PC-9 (cell line): ENCODE measurements at regions not wholly inside any gene's neighbourhood (a gene's known extent, or its start where the extent isn't known, plus 50 kb on each side); places are given as distances from the start of the nearest gene placed in this dataset.

Source experiments
- BruUV-seq: library from RNA; stranded (reverse); fragments of 400-500 nt; replicated peaks from 2 replicates; lab custom pipeline; 2021; lab: Mats Ljungman, UMichigan
- CTCF ChIA-PET: fragments of 300-600 bp; sonication (Branson Sonifier 250); formaldehyde crosslinking; loops from one replicate; lab custom pipeline; 2022; ENCODE audit warnings: antibody characterized with exemption; lab: Charles Lee
- POLR2A ChIA-PET: fragments of 300-600 bp; sonication (Branson Sonifier 250); formaldehyde crosslinking; loops from one replicate; lab custom pipeline; 2022; ENCODE audit warnings: antibody characterized with exemption; ENCODE audit not compliant: unreplicated experiment; lab: Charles Lee
- DNase-seq, 2 experiments: peaks; one replicate each; pipeline versions ENCODE4 v3.0.0 to v3.0.0-alpha.2; 2015 to 2022; ENCODE audit warnings: mixed read lengths in 1 of 2
- H2AFZ ChIP-seq: fragments of 200-600 bp; sonication (generic); 2 replicates; pipeline ENCODE4 v1.8.1; 2017; ENCODE audit warnings: antibody characterized with exemption
- H3F3A ChIP-seq: fragments of 200-600 bp; sonication (generic); 2 replicates; pipeline ENCODE4 v1.8.1; 2017; ENCODE audit warnings: antibody characterized with exemption, mild to moderate bottlenecking, low read depth; ENCODE audit not compliant: insufficient read depth
- H3K27ac ChIP-seq: fragments of 200-600 bp; sonication (generic); 2 replicates; pipeline ENCODE4 v1.6.1; 2016; ENCODE audit warnings: mixed run types
- H3K27me3 ChIP-seq: fragments of 200-600 bp; sonication (generic); 2 replicates; pipeline ENCODE4 v1.6.1; 2016; ENCODE audit warnings: low read depth, mixed run types; ENCODE audit not compliant: insufficient read depth
- H3K36me3 ChIP-seq: fragments of 200-600 bp; sonication (generic); 2 replicates; pipeline ENCODE4 v1.6.1; 2016; ENCODE audit warnings: low read depth, mixed run types
- H3K4me1 ChIP-seq: fragments of 200-600 bp; sonication (generic); replicated peaks from 2 replicates; pipeline ENCODE4 v1.6.1; 2016; ENCODE audit warnings: mixed run types; ENCODE audit not compliant: insufficient read depth
- H3K4me2 ChIP-seq: fragments of 200-600 bp; sonication (generic); 2 replicates; pipeline ENCODE4 v1.6.1; 2017; ENCODE audit warnings: mixed run types
- H3K4me3 ChIP-seq: fragments of 200-600 bp; sonication (generic); 2 replicates; pipeline ENCODE4 v1.6.1; 2016; ENCODE audit warnings: mixed run types
- H3K79me2 ChIP-seq: fragments of 200-600 bp; sonication (generic); 2 replicates; pipeline ENCODE4 v1.6.1; 2017; ENCODE audit warnings: low read depth, mixed run types
- H3K9me2 ChIP-seq: fragments of 200-600 bp; sonication (generic); 2 replicates; pipeline ENCODE4 v1.8.1; 2017; ENCODE audit warnings: mild to moderate bottlenecking; ENCODE audit not compliant: insufficient read depth
- H3K9me3 ChIP-seq: fragments of 200-600 bp; sonication (generic); 2 replicates; pipeline ENCODE4 v1.8.1; 2016; ENCODE audit warnings: low read depth; ENCODE audit not compliant: insufficient read depth
- H4K20me1 ChIP-seq: fragments of 200-600 bp; sonication (generic); 2 replicates; pipeline ENCODE4 v1.8.1; 2017; ENCODE audit not compliant: insufficient read depth
- EZH2 ChIP-seq: fragments of 200-600 bp; sonication (generic); IDR thresholded peaks from 2 replicates; pipeline ENCODE4 v1.8.0; 2017; ENCODE audit warnings: antibody characterized with exemption, low read depth
- intact Hi-C: fragments of 100-400 bp; cut with micrococcal nuclease; formaldehyde crosslinking; loops from one replicate; pipeline ENCODE4 v1.10.0; 2022; ENCODE audit not compliant: unreplicated experiment
- TF ChIP-seq, protein P1 (sequence below): fragments of 200-600 bp; sonication (generic); conservative IDR thresholded peaks from 2 replicates; pipeline ENCODE4 v1.6.1; 2017; ENCODE audit warnings: mixed run types, antibody characterized with exemption, mild to moderate bottlenecking, moderate library complexity

DNA sequence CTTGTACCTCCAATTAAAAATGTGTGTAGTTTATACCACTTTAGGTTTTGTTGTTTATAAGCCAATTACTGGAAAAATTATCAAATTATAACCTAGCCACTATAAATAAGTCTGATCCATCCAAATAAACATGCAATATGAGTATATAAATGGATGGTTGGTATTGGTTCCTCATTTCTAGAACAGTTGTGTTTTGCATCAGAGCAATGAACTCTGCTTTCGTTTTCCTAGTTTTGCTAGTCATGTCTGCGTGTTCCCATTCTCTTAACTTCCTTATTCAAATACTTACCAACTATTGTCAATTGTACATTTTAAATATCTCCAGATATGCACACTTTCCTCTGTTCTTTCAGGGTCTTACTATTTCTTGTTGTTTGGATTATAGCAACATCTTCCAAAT lies 641.7 kb downstream of the NR4A2 start:
- H3K27me3 ChIP-seq, result no peaks in the 10 kb centered on the region
- H3K79me2 ChIP-seq, result no peaks in the 10 kb centered on the region
- CTCF ChIA-PET, result no interaction called here
- H3K9me2 ChIP-seq, result no peaks in the 10 kb centered on the region
- intact Hi-C loops, result no loop called here
- no TSS peak for BruUV-seq
- H3K9me3 ChIP-seq, result no peaks in the 10 kb centered on the region
- no peaks in the 10 kb centered on the region for H3K4me1 ChIP-seq
- H3K36me3 ChIP-seq, result no peaks in the 10 kb centered on the region
- no peak overlapping the region for H2AFZ ChIP-seq
- H3K4me3 ChIP-seq, result no peak overlapping the region
- H3K27ac ChIP-seq, result no peak overlapping the region
- no peaks in the 10 kb centered on the region for H4K20me1 ChIP-seq
- H3F3A ChIP-seq, result no peaks in the 10 kb centered on the region
- TF ChIP-seq, protein P1, sequence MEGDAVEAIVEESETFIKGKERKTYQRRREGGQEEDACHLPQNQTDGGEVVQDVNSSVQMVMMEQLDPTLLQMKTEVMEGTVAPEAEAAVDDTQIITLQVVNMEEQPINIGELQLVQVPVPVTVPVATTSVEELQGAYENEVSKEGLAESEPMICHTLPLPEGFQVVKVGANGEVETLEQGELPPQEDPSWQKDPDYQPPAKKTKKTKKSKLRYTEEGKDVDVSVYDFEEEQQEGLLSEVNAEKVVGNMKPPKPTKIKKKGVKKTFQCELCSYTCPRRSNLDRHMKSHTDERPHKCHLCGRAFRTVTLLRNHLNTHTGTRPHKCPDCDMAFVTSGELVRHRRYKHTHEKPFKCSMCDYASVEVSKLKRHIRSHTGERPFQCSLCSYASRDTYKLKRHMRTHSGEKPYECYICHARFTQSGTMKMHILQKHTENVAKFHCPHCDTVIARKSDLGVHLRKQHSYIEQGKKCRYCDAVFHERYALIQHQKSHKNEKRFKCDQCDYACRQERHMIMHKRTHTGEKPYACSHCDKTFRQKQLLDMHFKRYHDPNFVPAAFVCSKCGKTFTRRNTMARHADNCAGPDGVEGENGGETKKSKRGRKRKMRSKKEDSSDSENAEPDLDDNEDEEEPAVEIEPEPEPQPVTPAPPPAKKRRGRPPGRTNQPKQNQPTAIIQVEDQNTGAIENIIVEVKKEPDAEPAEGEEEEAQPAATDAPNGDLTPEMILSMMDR, result no peak
- no peak for TF ChIP-seq EZH2
- no peak overlapping the region for H3K4me2 ChIP-seq
- DNase-seq, result no peak
- POLR2A ChIA-PET, result no interaction called here

DNA sequence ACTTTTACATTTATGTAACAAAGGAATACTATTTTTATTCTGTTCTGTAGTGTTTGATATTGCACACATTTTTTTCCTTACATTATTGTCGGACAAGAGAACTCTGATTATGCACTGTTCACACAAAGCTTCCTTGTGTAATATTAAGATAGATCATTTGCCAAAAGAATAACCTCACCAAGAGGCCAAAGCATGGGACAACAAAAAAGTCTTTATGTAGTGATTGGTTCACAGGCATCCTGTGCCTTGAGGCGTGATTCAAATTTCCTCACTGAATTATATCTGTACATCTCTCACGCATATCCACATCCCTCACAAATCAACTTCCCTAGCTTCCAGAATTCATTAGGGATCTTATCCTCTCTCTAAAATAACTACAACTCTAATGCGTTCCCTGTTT lies 642.7 kb downstream of the NR4A2 start:
- TF ChIP-seq, protein P1, result no peak
- TF ChIP-seq EZH2, result no peak
- H3K27ac ChIP-seq, result no peak overlapping the region
- no peak for DNase-seq

DNA sequence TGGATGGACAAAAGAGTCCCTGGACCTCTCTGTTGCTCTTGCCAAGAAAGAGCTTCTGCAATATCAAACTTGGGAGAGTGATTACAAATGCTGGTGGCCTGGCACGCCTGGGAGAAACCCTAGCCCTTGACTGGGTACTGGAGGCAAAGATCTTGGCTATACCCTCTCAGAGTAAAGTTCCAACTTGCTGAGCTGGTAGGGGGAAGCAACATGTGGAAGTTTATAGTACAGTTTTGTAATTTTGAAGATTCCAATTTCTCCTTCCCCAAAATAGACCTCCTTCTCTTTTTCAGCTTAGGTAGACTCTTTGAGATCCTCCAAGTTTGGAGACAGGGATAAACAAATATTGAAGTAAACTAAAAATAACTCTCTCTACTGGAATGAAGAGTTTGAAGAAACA lies 645.3 kb downstream of the NR4A2 start:
- intact Hi-C loops, result no loop called here
- ChIA-PET POLR2A (no interaction called here), CTCF (no interaction called here)
- Histone ChIP-seq H3F3A (no peaks in the 10 kb centered on the region), H3K36me3 (no peaks in the 10 kb centered on the region), H3K27me3 (no peaks in the 10 kb centered on the region), H3K4me1 (no peaks in the 10 kb centered on the region), H3K4me2 (no peak overlapping the region), H3K9me3 (no peaks in the 10 kb centered on the region), H3K9me2 (no peaks in the 10 kb centered on the region), H4K20me1 (no peaks in the 10 kb centered on the region), H3K4me3 (no peak overlapping the region), H3K79me2 (no peaks in the 10 kb centered on the region), H2AFZ (no peak overlapping the region), H3K27ac (no peak overlapping the region)
- BruUV-seq, result no TSS peak
- no peak for DNase-seq
- TF ChIP-seq, protein P1, result no peak
- no peak for TF ChIP-seq EZH2

More for the DNA sequence above, 642.7 kb downstream of the NR4A2 start:
- Histone ChIP-seq H4K20me1 (no peaks in the 10 kb centered on the region), H3K4me2 (no peak overlapping the region), H3K27me3 (no peaks in the 10 kb centered on the region), H3K4me3 (no peak overlapping the region), H3K79me2 (no peaks in the 10 kb centered on the region), H3F3A (no peaks in the 10 kb centered on the region), H3K9me2 (no peaks in the 10 kb centered on the region), H3K4me1 (no peaks in the 10 kb centered on the region), H2AFZ (no peak overlapping the region), H3K9me3 (no peaks in the 10 kb centered on the region), H3K36me3 (no peaks in the 10 kb centered on the region)
- intact Hi-C loops, result no loop called here
- BruUV-seq, result no TSS peak
- CTCF ChIA-PET, result no interaction called here
- POLR2A ChIA-PET, result no interaction called here
